Hepatocyte (in vitro differentiated cells): ENCODE measurements at regions not wholly inside any gene's neighbourhood (a gene's known extent, or its start where the extent isn't known, plus 50 kb on each side); places are given as distances from the start of the nearest gene placed in this dataset.

Source experiments
- DNase-seq: peaks from one replicate; pipeline ENCODE4 v3.0.0-alpha.2; 2016; ENCODE audit warnings: low spot score
- H2AFZ ChIP-seq: fragments of 200-600 bp; sonication (generic); 2 replicates; pipeline ENCODE4 v1.6.0; 2016; ENCODE audit warnings: antibody characterized with exemption, mild to moderate bottlenecking
- H3K27ac ChIP-seq: fragments of 200-600 bp; sonication (generic); 2 replicates; pipeline ENCODE4 v1.5.1; 2016; ENCODE audit warnings: mild to moderate bottlenecking
- H3K27me3 ChIP-seq: fragments of 200-600 bp; sonication (generic); 2 replicates; pipeline ENCODE4 v1.6.1; 2016
- H3K36me3 ChIP-seq: fragments of 200-600 bp; sonication (generic); replicated peaks from 2 replicates; pipeline ENCODE4 v1.5.1; 2016; ENCODE audit warnings: low read depth; ENCODE audit not compliant: insufficient read depth
- H3K4me1 ChIP-seq: fragments of 200-600 bp; sonication (generic); 2 replicates; pipeline ENCODE4 v1.5.1; 2016; ENCODE audit warnings: mild to moderate bottlenecking, moderate library complexity; ENCODE audit not compliant: insufficient read depth
- H3K4me2 ChIP-seq: fragments of 200-600 bp; sonication (generic); 2 replicates; pipeline ENCODE4 v1.6.0; 2016
- H3K4me3 ChIP-seq: fragments of 200-600 bp; sonication (generic); 2 replicates; pipeline ENCODE4 v1.5.1; 2016; ENCODE audit warnings: mild to moderate bottlenecking
- H3K79me2 ChIP-seq: fragments of 200-600 bp; sonication (generic); 2 replicates; pipeline ENCODE4 v1.6.0; 2017; ENCODE audit warnings: mild to moderate bottlenecking
- H3K9me2 ChIP-seq: fragments of 200-600 bp; sonication (generic); replicated peaks from 2 replicates; pipeline ENCODE4 v1.6.0; 2017; ENCODE audit warnings: mild to moderate bottlenecking; ENCODE audit not compliant: insufficient read depth
- H3K9me3 ChIP-seq: fragments of 200-600 bp; sonication (generic); 2 replicates; pipeline ENCODE4 v1.5.1; 2016; ENCODE audit warnings: low read depth, mild to moderate bottlenecking
- H4K20me1 ChIP-seq: fragments of 200-600 bp; sonication (generic); 2 replicates; pipeline ENCODE4 v1.6.0; 2016; ENCODE audit warnings: mild to moderate bottlenecking; ENCODE audit not compliant: insufficient read depth, poor library complexity, severe bottlenecking
- EZH2 ChIP-seq: fragments of 200-600 bp; sonication (generic); IDR thresholded peaks from 2 replicates; pipeline ENCODE4 v1.6.1; 2016; ENCODE audit warnings: antibody characterized with exemption, mild to moderate bottlenecking, borderline replicate concordance
- EZH2phosphoT487 ChIP-seq: fragments of 200-600 bp; sonication (generic); IDR thresholded peaks from one replicate; pipeline ENCODE4 v1.6.1; 2018; ENCODE audit warnings: antibody characterized with exemption, mild to moderate bottlenecking, low read depth, moderate library complexity; ENCODE audit not compliant: unreplicated experiment, severe bottlenecking
- WGBS: methylation state at CpG from one replicate; pipeline ENCODE4 v1.1.6; 2016; ENCODE audit warnings: low lambda C conversion rate; ENCODE audit errors: missing lambda C conversion rate; 5-methylcytosine and 5-hydroxymethylcytosine counted together
- TF ChIP-seq, protein P1 (sequence below): fragments of 200-600 bp; sonication (generic); IDR thresholded peaks from 2 replicates; pipeline ENCODE4 v1.5.1; 2016; ENCODE audit warnings: antibody characterized with exemption, mild to moderate bottlenecking; ENCODE audit not compliant: poor library complexity

DNA sequence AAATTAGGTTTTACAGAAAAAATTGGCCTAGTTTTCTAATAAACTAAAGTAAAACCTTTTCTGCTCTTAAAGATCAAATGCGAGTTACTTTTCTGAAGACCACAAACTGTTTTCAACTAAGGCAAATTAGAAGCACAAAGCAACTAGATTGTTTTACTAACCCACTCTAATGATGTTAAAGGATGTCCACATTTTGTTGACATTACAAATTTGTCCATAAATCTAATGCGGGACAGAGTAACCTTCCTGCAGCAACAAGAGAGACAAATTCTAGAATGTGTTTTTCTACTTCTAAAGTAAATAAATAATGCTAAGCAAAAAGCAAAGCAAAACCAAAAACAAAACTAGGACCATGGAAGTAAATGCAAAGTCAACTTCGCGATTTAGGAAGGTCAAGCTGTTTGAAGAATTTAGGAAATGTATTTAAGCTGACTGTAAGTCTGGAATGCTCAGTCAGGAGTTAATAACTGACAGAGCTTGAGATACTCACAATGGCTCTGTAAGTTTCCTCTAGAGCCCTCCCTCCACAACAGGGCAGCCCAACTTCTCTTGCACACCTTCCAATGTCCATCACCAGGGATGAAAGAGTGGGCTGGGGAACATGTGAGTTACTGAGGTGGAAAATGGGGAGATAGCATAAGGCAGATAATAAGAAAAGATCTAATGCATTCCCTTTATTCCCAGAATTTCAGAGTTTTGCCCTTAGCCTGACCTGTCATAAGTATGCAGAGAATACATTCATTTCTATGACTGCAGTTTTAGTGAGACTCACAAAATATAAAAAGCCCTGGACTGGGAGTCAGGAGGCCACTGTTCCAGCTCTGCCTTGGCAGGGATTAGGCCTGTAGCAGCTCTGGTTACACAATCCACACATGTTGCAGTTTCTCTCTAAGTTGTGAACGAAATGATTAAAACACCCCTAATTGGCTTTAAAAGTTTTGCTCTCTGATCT, 158.8 kb downstream of the FOXA2 start:
- no peak overlapping the region for H3K4me2 ChIP-seq

DNA sequence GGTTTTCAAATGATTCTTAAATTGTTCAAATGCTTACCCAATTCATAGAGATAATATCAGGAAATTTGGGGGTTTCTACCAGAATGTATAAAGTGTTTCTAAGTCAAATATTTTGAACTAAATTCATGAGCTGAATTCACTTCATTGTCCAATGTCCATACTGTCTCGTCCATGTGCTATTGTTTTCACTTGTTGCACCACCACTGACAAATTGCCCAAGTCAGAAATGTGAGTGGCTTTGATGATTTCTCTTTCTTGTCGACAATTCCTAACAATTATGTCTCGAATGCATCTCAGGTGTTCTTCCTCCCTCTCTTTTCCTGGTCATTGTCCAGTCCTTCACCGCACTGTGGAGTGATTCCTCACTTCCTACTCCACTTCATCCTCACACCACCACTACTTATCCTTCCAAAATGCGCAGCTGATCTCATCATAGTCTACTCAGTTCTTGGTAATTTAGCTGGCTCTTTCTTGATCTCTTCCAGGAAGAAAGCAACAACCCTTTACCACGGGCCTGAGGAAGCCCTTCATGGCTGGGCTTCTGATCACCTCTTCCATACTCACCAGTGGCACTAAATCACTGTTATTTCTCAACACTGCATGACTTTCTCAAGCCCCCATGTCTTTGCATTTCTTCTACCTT, 161.1 kb downstream of the FOXA2 start:
- H3K4me3 ChIP-seq, result no peak overlapping the region
- no peaks in the 10 kb centered on the region for H3K27me3 ChIP-seq
- H3K36me3 ChIP-seq, result no peaks in the 10 kb centered on the region
- no peak overlapping the region for H3K27ac ChIP-seq
- DNase-seq, result no peak
- no peaks in the 10 kb centered on the region for H3K9me3 ChIP-seq
- H2AFZ ChIP-seq, result no peak overlapping the region
- 87% methylated on average over 6 of the region's 6 CpGs for WGBS
- H3K4me1 ChIP-seq, result peaks cover 12% of the 10 kb centered on the region
- TF ChIP-seq, protein P1, sequence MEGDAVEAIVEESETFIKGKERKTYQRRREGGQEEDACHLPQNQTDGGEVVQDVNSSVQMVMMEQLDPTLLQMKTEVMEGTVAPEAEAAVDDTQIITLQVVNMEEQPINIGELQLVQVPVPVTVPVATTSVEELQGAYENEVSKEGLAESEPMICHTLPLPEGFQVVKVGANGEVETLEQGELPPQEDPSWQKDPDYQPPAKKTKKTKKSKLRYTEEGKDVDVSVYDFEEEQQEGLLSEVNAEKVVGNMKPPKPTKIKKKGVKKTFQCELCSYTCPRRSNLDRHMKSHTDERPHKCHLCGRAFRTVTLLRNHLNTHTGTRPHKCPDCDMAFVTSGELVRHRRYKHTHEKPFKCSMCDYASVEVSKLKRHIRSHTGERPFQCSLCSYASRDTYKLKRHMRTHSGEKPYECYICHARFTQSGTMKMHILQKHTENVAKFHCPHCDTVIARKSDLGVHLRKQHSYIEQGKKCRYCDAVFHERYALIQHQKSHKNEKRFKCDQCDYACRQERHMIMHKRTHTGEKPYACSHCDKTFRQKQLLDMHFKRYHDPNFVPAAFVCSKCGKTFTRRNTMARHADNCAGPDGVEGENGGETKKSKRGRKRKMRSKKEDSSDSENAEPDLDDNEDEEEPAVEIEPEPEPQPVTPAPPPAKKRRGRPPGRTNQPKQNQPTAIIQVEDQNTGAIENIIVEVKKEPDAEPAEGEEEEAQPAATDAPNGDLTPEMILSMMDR, result no peak
- TF ChIP-seq EZH2 (no peak), EZH2phosphoT487 (no peak)
- H3K4me2 ChIP-seq, result no peak overlapping the region
- H3K9me2 ChIP-seq, result no peaks in the 10 kb centered on the region
- H4K20me1 ChIP-seq, result no peaks in the 10 kb centered on the region
- H3K79me2 ChIP-seq, result no peaks in the 10 kb centered on the region

More for the DNA sequence above, 158.8 kb downstream of the FOXA2 start:
- Histone ChIP-seq H3K4me3 (no peak overlapping the region), H2AFZ (no peak overlapping the region), H3K27me3 (no peaks in the 10 kb centered on the region), H3K27ac (no peak overlapping the region), H3K4me1 (peaks cover 27% of the 10 kb centered on the region), H4K20me1 (no peaks in the 10 kb centered on the region), H3K36me3 (no peaks in the 10 kb centered on the region), H3K79me2 (no peaks in the 10 kb centered on the region), H3K9me2 (no peaks in the 10 kb centered on the region), H3K9me3 (no peaks in the 10 kb centered on the region)
- TF ChIP-seq, protein P1, result no peak
- DNase-seq, result no peak
- 64% methylated on average over 5 of the region's 5 CpGs for WGBS

DNA sequence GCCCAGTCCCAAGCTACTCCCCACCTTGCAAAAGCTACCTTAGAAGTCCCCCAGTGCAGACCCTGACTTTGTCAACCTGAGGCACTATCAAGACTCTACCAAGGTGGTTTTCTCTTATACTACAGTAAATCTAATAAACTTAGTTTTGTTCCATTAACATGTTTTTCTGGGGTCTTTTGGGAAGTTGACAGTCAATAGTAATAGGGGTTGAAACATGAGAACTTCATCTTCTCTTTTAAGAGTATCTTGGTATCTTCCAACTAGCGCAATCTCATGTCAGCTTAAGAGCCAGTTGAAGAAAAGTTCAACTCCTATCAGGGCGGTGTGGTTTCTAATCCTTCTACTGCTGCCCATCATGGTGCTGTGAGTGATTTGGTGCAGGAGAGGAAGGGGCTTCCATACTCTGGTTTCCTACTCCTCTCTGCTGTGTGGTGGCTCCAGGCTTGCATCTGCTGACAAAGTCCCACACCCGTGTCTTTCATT, 164.2 kb downstream of the FOXA2 start:
- Histone ChIP-seq H4K20me1 (no peaks in the 10 kb centered on the region), H2AFZ (no peak overlapping the region), H3K9me3 (no peaks in the 10 kb centered on the region), H3K79me2 (no peaks in the 10 kb centered on the region), H3K4me2 (no peak overlapping the region), H3K27me3 (no peaks in the 10 kb centered on the region), H3K4me1 (peaks cover under 1% of the 10 kb centered on the region), H3K9me2 (no peaks in the 10 kb centered on the region), H3K4me3 (no peak overlapping the region), H3K27ac (no peak overlapping the region), H3K36me3 (no peaks in the 10 kb centered on the region)
- 100% methylated on average over 3 of the region's 3 CpGs for WGBS
- TF ChIP-seq, protein P1, result no peak
- no peak for TF ChIP-seq EZH2phosphoT487
- TF ChIP-seq EZH2, result no peak
- DNase-seq, result no peak
